HG02571 (cell line): ENCODE measurements at regions not wholly inside any gene's neighbourhood (a gene's known extent, or its start where the extent isn't known, plus 50 kb on each side); places are given as distances from the start of the nearest gene placed in this dataset.

ENCODE experiments used
- ATAC-seq: cut with Tn5 transposase; IDR thresholded peaks from one replicate; pipeline ENCODE4 v1.9.1; 2021; ENCODE audit warnings: mild to moderate bottlenecking, moderate library complexity; ENCODE audit not compliant: unreplicated experiment

GRCh38 chr10:10421071-10421470, 596.6 kb upstream of the CELF2 start:
- no peak for ATAC-seq

GRCh38 chr10:10431422-10432066, 586.1 kb upstream of the CELF2 start:
- no peak for ATAC-seq

- no peak for ATAC-seq
Observed at GRCh38 chr10:10432296-10433035, 585.2 kb upstream of the CELF2 start.

GRCh38 chr10:10434312-10434711, 583.4 kb upstream of the CELF2 start:
- no peak for ATAC-seq

- no peak for ATAC-seq
Observed at GRCh38 chr10:10437886-10438285, 579.8 kb upstream of the CELF2 start.

- no peak for ATAC-seq
Observed at GRCh38 chr10:10438335-10439100, 579.2 kb upstream of the CELF2 start.

GRCh38 chr10:10456856-10457255, 560.8 kb upstream of the CELF2 start:
- no peak for ATAC-seq

GRCh38 chr10:10460451-10460850, 557.2 kb upstream of the CELF2 start:
- ATAC-seq: no peak

- no peak for ATAC-seq
Observed at GRCh38 chr10:10462151-10462941, 555.3 kb upstream of the CELF2 start.

GRCh38 chr10:10471758-10472157, 545.9 kb upstream of the CELF2 start:
- ATAC-seq: no peak

GRCh38 chr10:10475812-10476211, 541.9 kb upstream of the CELF2 start:
- no peak for ATAC-seq

- no peak for ATAC-seq
Observed at GRCh38 chr10:10477844-10478243, 539.8 kb upstream of the CELF2 start.

GRCh38 chr10:10479465-10479864, 538.2 kb upstream of the CELF2 start:
- no peak for ATAC-seq

- ATAC-seq: no peak
Observed at GRCh38 chr10:10482613-10483012, 535.1 kb upstream of the CELF2 start.

- ATAC-seq: no peak
Observed at GRCh38 chr10:10489076-10489475, 528.6 kb upstream of the CELF2 start.

GRCh38 chr10:10489805-10490571, 527.7 kb upstream of the CELF2 start:
- ATAC-seq: no peak

GRCh38 chr10:10490581-10490980, 527.1 kb upstream of the CELF2 start:
- ATAC-seq: no peak

GRCh38 chr10:10492420-10492819, 525.3 kb upstream of the CELF2 start:
- no peak for ATAC-seq

GRCh38 chr10:10493833-10494232, 523.8 kb upstream of the CELF2 start:
- no peak for ATAC-seq

GRCh38 chr10:10497245-10497644, 520.4 kb upstream of the CELF2 start:
- no peak for ATAC-seq
